HCT116 (cell line): ENCODE measurements at regions not wholly inside any gene's neighbourhood (a gene's known extent, or its start where the extent isn't known, plus 50 kb on each side); places are given as distances from the start of the nearest gene placed in this dataset.

Experiments used
- ATAC-seq: fragments of 200-7000 bp; cut with Tn5 transposase; 2 replicates; pipeline ENCODE4 v1.9.1; 2020; ENCODE audit warnings: mild to moderate bottlenecking, moderate library complexity
- BruUV-seq: library from RNA; stranded (reverse); fragments of 400-500 nt; replicated peaks from 2 replicates; lab custom pipeline; 2021; lab: Mats Ljungman, UMichigan
- CTCF ChIA-PET: fragments of 300-600 bp; sonication (Branson Sonifier 250); formaldehyde crosslinking; loops from one replicate; lab custom pipeline; 2021; ENCODE audit warnings: antibody characterized with exemption; lab: Charles Lee
- POLR2A ChIA-PET: fragments of 300-600, 350-600 bp; sonication (Branson Sonifier 250); formaldehyde crosslinking; loops from one replicate; lab custom pipeline; 2021; ENCODE audit warnings: antibody characterized with exemption; lab: Charles Lee
- RAD21 ChIA-PET, 2 experiments: fragments of 300-600 bp; sonication (Branson Sonifier 250); formaldehyde crosslinking; loops; one replicate each; lab custom pipeline; 2023; ENCODE audit warnings: low total read pairs in 2 of 2; ENCODE audit not compliant: uncharacterized antibody in 2 of 2, unreplicated experiment in 2 of 2, low non-redundant PET in 1 of 2; lab: Charles Lee
- DNase-seq: peaks from one replicate; pipeline ENCODE4 v3.0.0-alpha.2; 2010; ENCODE audit warnings: low read depth, low spot score
- H2AFZ ChIP-seq: fragments of 200-600 bp; shearing (Covaris generic), sonication (generic); 2 replicates; pipeline ENCODE4 v1.6.1; 2017; ENCODE audit warnings: low read depth, mixed run types, mixed read lengths, antibody characterized with exemption, low read length; ENCODE audit not compliant: poor library complexity, severe bottlenecking
- H3K27ac ChIP-seq: 2 replicates; pipeline ENCODE4 v1.5.1; 2012; ENCODE audit warnings: low read depth, low read length
- H3K27me3 ChIP-seq: fragments of 200-600 bp; sonication (generic); 2 replicates; pipeline ENCODE4 v1.6.1; 2016; ENCODE audit warnings: mixed run types, low read length, mixed read lengths; ENCODE audit not compliant: insufficient read depth
- H3K36me3 ChIP-seq, 2 experiments: fragments of 200-500 bp in 1 of 2; fragments of 200-600 bp in 1 of 2; sonication (Bioruptor generic) in 1 of 2; sonication (generic) in 1 of 2; 2 replicates each; pipeline versions ENCODE4 v1.5.1 to v1.6.1; 2014 to 2016; ENCODE audit warnings: low read length in 2 of 2, inconsistent platforms in 1 of 2, mixed read lengths in 1 of 2, mixed run types in 1 of 2; ENCODE audit not compliant: insufficient read depth in 2 of 2, control insufficient read depth in 1 of 2
- H3K4me1 ChIP-seq, 2 experiments: fragments of 200-600 bp in 1 of 2; sonication (generic) in 1 of 2; 2 replicates each; pipeline versions ENCODE4 v1.5.1 to v1.6.1; 2012 to 2017; ENCODE audit warnings: low read length in 2 of 2, inconsistent platforms in 1 of 2, mild to moderate bottlenecking in 1 of 2, mixed read lengths in 1 of 2, mixed run types in 1 of 2, moderate library complexity in 1 of 2; ENCODE audit not compliant: insufficient read depth in 2 of 2, control insufficient read depth in 1 of 2
- H3K4me2 ChIP-seq: fragments of 200-600 bp; sonication (generic); 2 replicates; pipeline ENCODE4 v1.6.1; 2017; ENCODE audit warnings: mixed run types, low read length, mixed read lengths
- H3K4me3 ChIP-seq, 2 experiments: fragments of 200-600 bp in 1 of 2; sonication (generic) in 1 of 2; replicated peaks in 1 of 2; 2 replicates each; pipeline ENCODE4 v1.5.1; 2011 to 2016; ENCODE audit warnings: low read length in 2 of 2, control low read depth in 1 of 2, low read depth in 1 of 2, mild to moderate bottlenecking in 1 of 2, mixed read lengths in 1 of 2, mixed run types in 1 of 2
- H3K79me2 ChIP-seq: fragments of 200-600 bp; sonication (generic); 2 replicates; pipeline ENCODE4 v1.6.1; 2017; ENCODE audit warnings: mild to moderate bottlenecking, mixed run types, low read length, moderate library complexity, mixed read lengths; ENCODE audit not compliant: insufficient read depth
- H3K9ac ChIP-seq: fragments of 200-600 bp; sonication (generic); 2 replicates; pipeline ENCODE4 v1.6.1; 2016; ENCODE audit warnings: low read length, mixed read lengths
- H3K9me2 ChIP-seq: fragments of 200-600 bp; sonication (generic), shearing (Covaris generic); 2 replicates; pipeline ENCODE4 v1.6.1; 2017; ENCODE audit warnings: mixed run types, mild to moderate bottlenecking, moderate library complexity; ENCODE audit not compliant: insufficient read depth
- H3K9me3 ChIP-seq, 2 experiments: fragments of 200-500 bp in 1 of 2; fragments of 200-600 bp in 1 of 2; sonication (Bioruptor generic) in 1 of 2; sonication (generic) in 1 of 2; 2 replicates each; pipeline ENCODE4 v1.6.1; 2014 to 2017; ENCODE audit warnings: low read length in 2 of 2, mixed read lengths in 2 of 2, inconsistent platforms in 1 of 2, low read depth in 1 of 2, mild to moderate bottlenecking in 1 of 2, mixed run types in 1 of 2, moderate library complexity in 1 of 2; ENCODE audit not compliant: control insufficient read depth in 1 of 2, insufficient read depth in 1 of 2
- H4K20me1 ChIP-seq: fragments of 200-600 bp; sonication (generic), shearing (Covaris generic); 2 replicates; pipeline ENCODE4 v1.6.1; 2017; ENCODE audit warnings: mixed run types, mild to moderate bottlenecking, moderate library complexity; ENCODE audit not compliant: insufficient read depth
- ATF3 ChIP-seq: IDR thresholded peaks from 2 replicates; pipeline ENCODE4 v1.6.1; 2012
- CBX3 ChIP-seq: IDR thresholded peaks from 2 replicates; pipeline ENCODE4 v1.6.1; 2012; ENCODE audit warnings: low read depth
- CEBPB ChIP-seq: IDR thresholded peaks from 2 replicates; pipeline ENCODE4 v1.6.1; 2012; ENCODE audit warnings: low read depth
- CTCF ChIP-seq, 3 experiments: fragments of 200-600 bp in 1 of 3; sonication (generic) in 1 of 3; IDR thresholded peaks in 2 of 3; conservative IDR thresholded peaks in 1 of 3; 2 replicates each; pipeline ENCODE4 v1.5.1; 2012 to 2017; ENCODE audit warnings: low read depth in 2 of 3, low read length in 2 of 3, antibody characterized with exemption in 1 of 3, borderline replicate concordance in 1 of 3, control low read depth in 1 of 3, mild to moderate bottlenecking in 1 of 3, mixed read lengths in 1 of 3, mixed run types in 1 of 3, moderate library complexity in 1 of 3; ENCODE audit not compliant: insufficient read depth in 1 of 3
- ELF1 ChIP-seq: IDR thresholded peaks from 2 replicates; pipeline ENCODE4 v1.6.1; 2012; ENCODE audit warnings: low read depth, borderline replicate concordance
- EZH2 ChIP-seq: fragments of 200-600 bp; sonication (generic); IDR thresholded peaks from 2 replicates; pipeline ENCODE4 v1.6.1; 2017; ENCODE audit warnings: antibody characterized with exemption, mixed run types
- EZH2phosphoT487 ChIP-seq: fragments of 200-600 bp; IDR thresholded peaks from 2 replicates; pipeline ENCODE4 v1.6.1; 2018; ENCODE audit warnings: antibody characterized with exemption, borderline replicate concordance
- FOSL1 ChIP-seq: IDR thresholded peaks from 2 replicates; pipeline ENCODE4 v1.6.1; 2012; ENCODE audit warnings: low read depth
- JUND ChIP-seq: IDR thresholded peaks from 2 replicates; pipeline ENCODE4 v1.6.1; 2012
- MAX ChIP-seq: IDR thresholded peaks from 2 replicates; pipeline ENCODE4 v1.6.1; 2012
- POLR2A ChIP-seq: IDR thresholded peaks from 2 replicates; pipeline ENCODE4 v1.7.0; 2011; ENCODE audit warnings: borderline replicate concordance; ENCODE audit not compliant: insufficient read depth, insufficient read length; ENCODE audit errors: extremely low read depth
- POLR2AphosphoS5 ChIP-seq: IDR thresholded peaks from 2 replicates; pipeline ENCODE4 v1.6.1; 2011; ENCODE audit warnings: mild to moderate bottlenecking, low read depth, low read length, moderate library complexity
- RAD21 ChIP-seq: IDR thresholded peaks from 2 replicates; pipeline ENCODE4 v1.6.1; 2012; ENCODE audit warnings: low read depth, mild to moderate bottlenecking
- REST ChIP-seq: IDR thresholded peaks from 2 replicates; pipeline ENCODE4 v1.6.1; 2012; ENCODE audit warnings: low read depth
- SIN3A ChIP-seq: IDR thresholded peaks from 2 replicates; pipeline ENCODE4 v1.6.1; 2012; ENCODE audit warnings: low read depth
- SP1 ChIP-seq: IDR thresholded peaks from 2 replicates; pipeline ENCODE4 v1.6.1; 2012; ENCODE audit warnings: low read depth
- SRF ChIP-seq: IDR thresholded peaks from 2 replicates; pipeline ENCODE4 v1.6.1; 2012; ENCODE audit warnings: low read depth
- TCF7L2 ChIP-seq: IDR thresholded peaks from 2 replicates; pipeline ENCODE4 v1.7.0; 2011; ENCODE audit warnings: borderline replicate concordance, inconsistent platforms; ENCODE audit not compliant: insufficient read depth, insufficient read length; ENCODE audit errors: extremely low read depth
- YY1 ChIP-seq: IDR thresholded peaks from 2 replicates; pipeline ENCODE4 v1.6.1; 2011; ENCODE audit warnings: low read length, low read depth, moderate library complexity, mild to moderate bottlenecking; ENCODE audit not compliant: insufficient replicate concordance; ENCODE audit errors: extremely low read depth
- ZNF274 ChIP-seq: fragments of 200-500 bp; sonication (Bioruptor generic); IDR thresholded peaks from 2 replicates; pipeline ENCODE4 v1.6.1; 2014; ENCODE audit warnings: mild to moderate bottlenecking, low read depth, low read length, inconsistent platforms
- intact Hi-C: fragments of 100-400 bp; cut with micrococcal nuclease; formaldehyde crosslinking; loops from 2 replicates; pipeline ENCODE4 v1.10.0; 2022

DNA sequence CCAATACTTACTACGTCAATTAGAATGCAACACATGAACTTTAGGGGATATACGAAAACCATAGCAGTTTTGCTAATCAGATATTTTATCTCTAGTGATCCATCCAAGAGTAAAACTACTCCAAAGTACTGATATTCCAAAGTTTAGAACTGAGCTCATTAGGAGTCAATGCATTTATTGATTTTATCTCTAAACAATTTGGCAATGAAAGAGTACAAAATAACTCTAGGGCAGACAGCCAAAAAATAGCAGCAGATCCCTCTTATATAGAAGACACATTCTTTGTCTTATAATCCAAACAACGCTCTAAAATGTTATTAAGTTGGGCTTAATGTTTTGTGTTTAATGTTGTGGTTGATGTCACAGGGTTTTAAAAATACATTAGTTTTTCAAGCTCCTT lies 923.9 kb upstream of the MAN1A1 start:
- Histone ChIP-seq H3K27ac (no peak overlapping the region), H4K20me1 (no peaks in the 10 kb centered on the region), H3K36me3 (no peaks in the 10 kb centered on the region), H3K9me2 (no peaks in the 10 kb centered on the region), H3K9ac (no peak overlapping the region), H2AFZ (no peak overlapping the region), H3K9me3 (no peaks in the 10 kb centered on the region), H3K4me2 (no peak overlapping the region), H3K79me2 (no peaks in the 10 kb centered on the region), H3K4me3 (no peak overlapping the region), H3K4me1 (no peaks in the 10 kb centered on the region), H3K27me3 (no peaks in the 10 kb centered on the region)
- POLR2A ChIA-PET, result no interaction called here
- CTCF ChIA-PET, result no interaction called here
- RAD21 ChIA-PET, result no interaction called here
- intact Hi-C loops, result no loop called here
- no peak for TF ChIP-seq ELF1
- TF ChIP-seq JUND, result no peak
- TF ChIP-seq POLR2A, result no peak
- TF ChIP-seq MAX, result no peak
- no peak for TF ChIP-seq EZH2phosphoT487
- no peak for TF ChIP-seq POLR2AphosphoS5
- no peak for TF ChIP-seq TCF7L2
- no peak for TF ChIP-seq EZH2
- no peak for TF ChIP-seq CBX3
- TF ChIP-seq SRF, result no peak
- no peak for TF ChIP-seq CEBPB
- no peak for TF ChIP-seq SP1
- no peak for TF ChIP-seq REST
- TF ChIP-seq YY1, result no peak
- no peak for TF ChIP-seq ZNF274
- no peak for TF ChIP-seq CTCF (IDR thresholded peaks at IDR 0.05 in 2 of 3, conservative IDR thresholded peaks at IDR 0.05 in 1 of 3; ENCODE audit: borderline replicate concordance in 1 of 3, insufficient read depth in 1 of 3, low read depth in 2 of 3, low read length in 2 of 3)
- TF ChIP-seq SIN3A, result no peak
- TF ChIP-seq RAD21, result no peak
- no peak for TF ChIP-seq ATF3
- TF ChIP-seq FOSL1, result no peak
- DNase-seq (no peak), ATAC-seq (no peak)
- no TSS peak for BruUV-seq
